LNCAP (cell line): ENCODE measurements at regions not wholly inside any gene's neighbourhood (a gene's known extent, or its start where the extent isn't known, plus 50 kb on each side); places are given as distances from the start of the nearest gene placed in this dataset.
A peak's percentile ranks its signal among the peaks of the same experiment; 100 is the strongest.

Experiments
- TF ChIP-seq, protein P1 (sequence below): fragments of 450-650 bp; IDR thresholded peaks from 2 replicates; pipeline ENCODE4 v1.5.1; 2017; ENCODE audit warnings: mild to moderate bottlenecking

DNA sequence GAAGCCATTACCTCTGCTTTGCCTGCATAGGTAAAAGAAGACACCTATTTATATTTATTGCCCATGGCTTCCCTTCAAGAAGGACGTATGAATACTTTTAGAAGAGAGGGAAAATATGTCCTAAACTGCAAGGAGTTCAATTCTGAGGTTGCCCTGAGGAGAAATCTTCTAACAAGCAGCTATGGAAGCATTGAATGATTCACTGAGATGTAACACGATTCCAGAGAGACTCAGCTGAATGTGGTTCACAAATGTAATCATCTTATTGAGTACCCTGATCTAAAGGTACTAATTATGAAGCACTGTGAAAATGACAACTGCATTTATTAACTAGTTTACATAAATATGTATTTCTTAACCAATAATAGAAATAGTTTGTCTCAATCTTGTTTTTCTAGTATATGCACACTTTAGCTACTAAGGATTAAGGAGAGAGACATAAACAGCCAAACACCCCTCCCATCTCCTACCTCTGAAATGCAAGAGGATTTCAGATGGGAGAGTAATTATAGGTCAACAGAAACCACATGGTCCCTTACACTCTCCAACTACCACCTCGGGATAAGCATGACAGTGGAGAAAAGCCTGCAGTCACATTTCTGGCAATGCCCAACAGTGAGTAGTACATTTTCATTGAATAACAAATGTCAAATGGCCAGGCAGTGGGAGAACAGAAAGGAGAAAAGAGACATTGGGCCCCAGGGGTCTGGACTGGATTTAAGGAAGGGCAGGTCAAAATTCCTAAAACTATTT lies 506.2 kb upstream of the IL12A start:
- TF ChIP-seq, protein P1, sequence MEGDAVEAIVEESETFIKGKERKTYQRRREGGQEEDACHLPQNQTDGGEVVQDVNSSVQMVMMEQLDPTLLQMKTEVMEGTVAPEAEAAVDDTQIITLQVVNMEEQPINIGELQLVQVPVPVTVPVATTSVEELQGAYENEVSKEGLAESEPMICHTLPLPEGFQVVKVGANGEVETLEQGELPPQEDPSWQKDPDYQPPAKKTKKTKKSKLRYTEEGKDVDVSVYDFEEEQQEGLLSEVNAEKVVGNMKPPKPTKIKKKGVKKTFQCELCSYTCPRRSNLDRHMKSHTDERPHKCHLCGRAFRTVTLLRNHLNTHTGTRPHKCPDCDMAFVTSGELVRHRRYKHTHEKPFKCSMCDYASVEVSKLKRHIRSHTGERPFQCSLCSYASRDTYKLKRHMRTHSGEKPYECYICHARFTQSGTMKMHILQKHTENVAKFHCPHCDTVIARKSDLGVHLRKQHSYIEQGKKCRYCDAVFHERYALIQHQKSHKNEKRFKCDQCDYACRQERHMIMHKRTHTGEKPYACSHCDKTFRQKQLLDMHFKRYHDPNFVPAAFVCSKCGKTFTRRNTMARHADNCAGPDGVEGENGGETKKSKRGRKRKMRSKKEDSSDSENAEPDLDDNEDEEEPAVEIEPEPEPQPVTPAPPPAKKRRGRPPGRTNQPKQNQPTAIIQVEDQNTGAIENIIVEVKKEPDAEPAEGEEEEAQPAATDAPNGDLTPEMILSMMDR, result no peak

DNA sequence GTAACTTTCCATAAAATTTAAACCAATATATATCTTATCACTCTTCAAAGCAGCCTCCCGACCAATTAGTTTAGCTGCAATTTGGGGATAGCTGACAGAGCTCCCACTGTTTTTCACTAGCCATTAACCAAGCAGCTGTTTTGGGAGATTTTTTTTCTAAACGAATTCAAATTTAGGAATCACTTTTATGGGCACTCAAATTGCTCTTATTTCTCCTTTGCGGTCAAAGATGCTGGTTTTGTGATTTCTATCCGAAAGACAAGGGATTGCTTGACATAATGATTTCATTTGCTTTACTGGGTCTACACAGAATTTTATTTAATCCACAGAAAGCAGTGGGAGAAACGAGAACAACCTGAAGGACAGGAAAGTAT lies 505.7 kb upstream of the IL12A start:
- TF ChIP-seq, protein P1, result no peak

DNA sequence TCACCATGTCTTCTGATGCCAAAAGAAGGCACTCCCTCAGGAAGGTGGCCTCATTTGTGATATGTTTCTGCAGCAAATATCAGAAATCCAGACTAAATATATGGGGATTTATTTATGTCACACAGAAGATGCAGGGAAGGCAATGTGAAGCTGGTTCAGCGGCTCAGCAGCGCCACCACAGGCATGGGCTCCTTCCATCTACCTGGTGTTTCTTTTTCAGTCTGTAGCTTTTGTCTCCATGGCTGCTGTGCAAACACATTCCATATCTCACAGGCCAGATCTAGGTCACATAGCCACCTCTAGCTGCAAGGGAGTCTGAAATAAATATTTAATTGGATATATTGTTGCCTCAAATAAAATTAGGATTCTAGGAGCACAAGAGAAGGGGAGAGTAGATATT lies 502.1 kb upstream of the IL12A start:
- TF ChIP-seq, protein P1, result 0 out of 2 replicates have a peak, but pooled peaks have one; percentile 12

DNA sequence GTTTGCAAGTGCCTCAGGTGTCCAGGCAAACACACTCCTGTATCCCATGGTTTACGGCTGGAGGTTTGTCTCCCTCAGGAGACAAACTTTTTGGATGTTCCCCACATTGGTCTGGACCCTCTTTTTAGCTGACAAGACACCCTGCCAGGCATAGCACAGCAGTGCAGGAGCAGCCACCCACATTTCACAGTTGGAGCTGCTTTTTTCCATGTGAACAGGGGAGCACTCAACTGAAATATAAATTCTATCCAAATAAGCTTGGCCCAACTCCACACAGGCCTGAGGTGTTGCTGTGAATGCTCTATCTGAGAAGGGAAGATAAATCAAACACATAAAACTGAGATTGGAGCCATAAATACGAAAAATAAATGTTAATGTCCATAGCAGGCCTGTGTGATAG lies 501.3 kb upstream of the IL12A start:
- TF ChIP-seq, protein P1, result no peak

DNA sequence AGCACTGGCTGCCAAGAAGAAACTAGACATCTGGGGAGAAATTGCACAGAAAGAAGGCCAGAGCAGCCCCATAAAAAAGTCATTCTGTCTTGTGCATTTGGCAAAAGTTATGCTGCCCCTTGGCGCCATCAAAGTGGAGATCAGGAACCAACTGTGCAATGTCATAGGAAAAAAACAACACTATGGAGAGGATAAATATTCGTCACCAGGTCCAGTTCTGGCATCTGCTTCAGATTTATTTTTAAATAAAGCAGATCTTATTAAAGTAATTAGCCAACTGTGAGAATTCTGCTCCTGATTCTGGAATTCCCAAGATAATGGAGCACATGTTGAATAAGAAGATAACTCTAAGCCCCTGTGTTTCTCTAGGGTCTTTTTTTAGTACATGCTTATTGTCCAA lies 500.0 kb upstream of the IL12A start:
- TF ChIP-seq, protein P1, result no peak

DNA sequence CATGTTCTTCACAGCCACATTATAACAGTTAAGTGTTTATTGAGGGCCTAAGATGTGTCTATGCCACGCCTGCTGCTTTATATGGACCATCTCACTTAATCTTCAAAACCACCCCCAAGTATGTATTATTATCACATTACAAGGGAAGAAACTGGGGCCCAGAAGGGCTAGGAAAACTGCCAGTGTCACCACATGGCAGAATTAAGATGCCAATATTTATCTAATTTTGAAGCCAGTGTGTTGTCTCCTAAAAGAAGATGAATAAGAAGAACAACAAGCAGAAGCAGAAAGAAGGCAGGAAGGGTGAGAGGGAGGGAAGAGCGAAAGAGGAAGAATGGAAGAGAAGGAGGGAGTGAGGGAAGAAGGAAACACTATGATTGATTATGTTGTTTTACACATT lies 491.3 kb upstream of the IL12A start:
- TF ChIP-seq, protein P1, result no peak

DNA sequence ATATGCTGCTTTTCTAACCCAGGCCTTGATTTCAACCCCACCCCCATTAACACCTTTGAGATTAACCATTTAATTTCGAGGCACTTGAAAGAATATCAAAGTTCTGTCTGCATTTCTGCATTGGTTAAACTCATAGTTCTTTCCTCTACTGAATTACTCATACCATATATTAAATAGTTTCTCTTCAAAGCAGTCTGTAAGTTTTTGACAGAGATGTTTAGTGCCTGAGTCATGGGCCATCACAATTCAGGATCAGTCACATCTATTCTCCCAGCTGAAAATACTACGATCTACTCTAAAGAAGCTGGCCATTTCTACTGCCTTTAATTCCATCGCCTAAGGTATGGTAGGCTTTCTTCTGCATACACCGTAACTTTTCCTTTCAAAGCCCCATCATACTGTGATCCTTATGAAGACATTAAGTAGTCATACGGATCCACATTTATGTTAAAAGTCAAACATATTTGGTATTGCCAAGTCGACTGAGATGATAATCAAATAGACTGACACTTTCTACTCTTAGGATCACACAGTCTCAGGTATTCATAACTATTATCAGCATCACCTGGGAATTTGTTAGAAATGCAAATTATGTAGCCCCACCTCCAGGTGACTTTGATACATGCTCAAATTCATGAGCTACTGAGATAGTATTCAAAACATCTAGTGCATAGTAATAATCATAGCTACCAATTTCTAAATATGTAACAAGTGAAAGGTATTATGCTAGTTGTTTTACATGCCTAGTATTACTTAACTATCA lies 489.4 kb upstream of the IL12A start:
- TF ChIP-seq, protein P1, result no peak
